HG03460 (cell line): ENCODE measurements at regions not wholly inside any gene's neighbourhood (a gene's known extent, or its start where the extent isn't known, plus 50 kb on each side); places are given as distances from the start of the nearest gene placed in this dataset.
"Not testable (repeated sequence)": the region's sequence is repeated elsewhere in the genome, so short reads cannot be mapped to it uniquely, and the experiment has no call there.

Source experiments
- ATAC-seq: cut with Tn5 transposase; IDR thresholded peaks from one replicate; pipeline ENCODE4 v1.9.1; 2021; ENCODE audit not compliant: unreplicated experiment

GRCh38 chr6:65996096-65996495 lies 289.1 kb upstream of the EYS start:
- no peak for ATAC-seq

- ATAC-seq: no peak
Observed at GRCh38 chr6:65989676-65990075, 282.6 kb upstream of the EYS start.

GRCh38 chr6:65988006-65988405 lies 281.0 kb upstream of the EYS start:
- ATAC-seq: no peak

GRCh38 chr6:65984089-65984488 lies 277.1 kb upstream of the EYS start:
- ATAC-seq: no peak

- no peak for ATAC-seq
Observed at GRCh38 chr6:65979120-65979519, 272.1 kb upstream of the EYS start.

- not testable (repeated sequence) for ATAC-seq
Observed at GRCh38 chr6:65971252-65971651, 264.2 kb upstream of the EYS start.

GRCh38 chr6:65964261-65964660 lies 257.2 kb upstream of the EYS start:
- ATAC-seq: no peak

- no peak for ATAC-seq
Observed at GRCh38 chr6:65955034-65955433, 248.0 kb upstream of the EYS start.

- ATAC-seq: no peak
Observed at GRCh38 chr6:65948062-65948461, 241.0 kb upstream of the EYS start.

- no peak for ATAC-seq
Observed at GRCh38 chr6:65943548-65943947, 236.5 kb upstream of the EYS start.

- ATAC-seq: no peak
Observed at GRCh38 chr6:65943051-65943450, 236.0 kb upstream of the EYS start.

GRCh38 chr6:65938000-65938399 lies 231.0 kb upstream of the EYS start:
- ATAC-seq: no peak

GRCh38 chr6:65935412-65935811 lies 228.4 kb upstream of the EYS start:
- no peak for ATAC-seq

- no peak for ATAC-seq
Observed at GRCh38 chr6:65933390-65933789, 226.4 kb upstream of the EYS start.

- no peak for ATAC-seq
Observed at GRCh38 chr6:65927141-65927540, 220.1 kb upstream of the EYS start.

GRCh38 chr6:65924411-65924810 lies 217.4 kb upstream of the EYS start:
- ATAC-seq: no peak

- no peak for ATAC-seq
Observed at GRCh38 chr6:65922049-65922448, 215.0 kb upstream of the EYS start.

GRCh38 chr6:65908065-65908464 lies 201.0 kb upstream of the EYS start:
- no peak for ATAC-seq

- no peak for ATAC-seq
Observed at GRCh38 chr6:65903992-65904391, 197.0 kb upstream of the EYS start.

GRCh38 chr6:65900928-65901327 lies 193.9 kb upstream of the EYS start:
- ATAC-seq: no peak

- no peak for ATAC-seq
Observed at GRCh38 chr6:65896140-65896539, 189.1 kb upstream of the EYS start.

- no peak for ATAC-seq
Observed at GRCh38 chr6:65876668-65877067, 169.6 kb upstream of the EYS start.

- no peak for ATAC-seq
Observed at GRCh38 chr6:65852369-65852852, 145.4 kb upstream of the EYS start.

- ATAC-seq: no peak
Observed at GRCh38 chr6:65830151-65830550, 123.1 kb upstream of the EYS start.
